ENCODE measurements at regions not wholly inside any gene's neighbourhood (a gene's known extent, or its start where the extent isn't known, plus 50 kb on each side); places are given as distances from the start of the nearest gene placed in this dataset.
A peak's percentile ranks its signal among the peaks of the same experiment; 100 is the strongest.
"Not testable (repeated sequence)": the region's sequence is repeated elsewhere in the genome, so short reads cannot be mapped to it uniquely, and the experiment has no call there.

- DNase-seq (ENCODE audit: low read depth, low spot score): no peak
Observed at GRCh38 chr3:176872771-176873209, 324.5 kb downstream of the TBL1XR1 start.

GRCh38 chr3:176870451-176870850 lies 326.8 kb downstream of the TBL1XR1 start:
- no peak for DNase-seq (ENCODE audit: low read depth, low spot score)

GRCh38 chr3:176867681-176868663 lies 329.3 kb downstream of the TBL1XR1 start:
- no peak for DNase-seq (ENCODE audit: low read depth, low spot score)

DNA sequence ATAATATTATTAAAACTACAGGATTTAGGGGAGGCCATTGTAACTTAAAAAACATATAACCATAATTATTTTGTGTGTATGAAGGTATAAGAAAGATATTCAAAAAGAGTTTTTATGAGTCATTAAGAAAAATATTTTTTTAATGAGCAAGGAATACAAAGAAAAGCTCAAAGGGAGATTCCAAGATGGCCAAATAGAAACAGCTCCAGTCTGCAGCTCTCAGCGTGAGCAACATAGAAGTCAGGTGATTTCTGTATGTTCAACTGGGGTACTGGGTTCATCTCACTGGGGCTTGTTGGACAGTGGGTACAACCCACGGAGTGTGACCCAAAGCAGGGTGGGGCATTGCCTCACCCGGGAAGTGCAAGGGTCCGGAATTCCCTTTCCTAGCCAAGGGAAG lies 336.1 kb downstream of the TBL1XR1 start:
- no peak for DNase-seq (ENCODE audit: low read depth, low spot score)

DNA sequence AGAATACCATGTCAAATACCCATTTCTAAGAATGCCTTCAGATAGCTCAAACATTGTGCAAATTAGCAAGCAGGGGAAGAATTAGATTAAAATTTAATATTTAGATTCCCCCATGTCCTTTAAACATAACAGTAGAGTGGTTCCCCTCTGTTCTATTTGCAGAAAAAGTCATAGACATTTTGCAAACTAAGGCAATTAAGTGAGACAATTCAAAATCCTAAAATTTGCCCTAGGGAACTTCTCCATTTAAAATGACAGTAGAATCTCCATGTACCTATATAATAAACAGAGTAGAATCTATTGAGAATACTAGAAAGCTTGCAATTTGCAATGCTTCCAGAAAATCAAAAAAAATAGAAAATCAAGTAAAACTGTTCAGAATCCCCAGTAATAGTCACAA lies 340.6 kb downstream of the TBL1XR1 start:
- DNase-seq (ENCODE audit: low read depth, low spot score): no peak

GRCh38 chr3:176855901-176856486 lies 341.3 kb downstream of the TBL1XR1 start:
- DNase-seq (ENCODE audit: low read depth, low spot score): no peak

DNA sequence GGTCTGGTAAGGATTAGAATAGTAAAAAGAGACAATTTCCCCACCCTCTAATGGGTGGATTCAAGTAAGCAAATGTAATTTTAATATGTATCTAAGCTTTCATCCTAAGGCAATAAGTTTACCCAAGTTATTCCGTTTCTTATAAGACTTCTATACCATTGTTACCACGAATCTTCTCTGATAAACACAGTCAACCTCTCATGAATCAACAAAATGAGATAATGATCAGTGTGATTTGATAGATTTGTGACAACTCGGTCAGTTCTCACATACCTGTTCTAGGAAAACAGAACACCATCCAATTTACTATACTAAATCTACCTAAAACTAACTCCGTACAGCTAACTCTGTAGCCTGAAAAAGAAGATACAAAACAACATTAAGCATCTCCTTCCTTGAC lies 342.1 kb downstream of the TBL1XR1 start:
- no peak for DNase-seq (ENCODE audit: low read depth, low spot score)

- no peak for DNase-seq (ENCODE audit: low read depth, low spot score)
Observed at GRCh38 chr3:176850498-176850897, 346.8 kb downstream of the TBL1XR1 start.

DNA sequence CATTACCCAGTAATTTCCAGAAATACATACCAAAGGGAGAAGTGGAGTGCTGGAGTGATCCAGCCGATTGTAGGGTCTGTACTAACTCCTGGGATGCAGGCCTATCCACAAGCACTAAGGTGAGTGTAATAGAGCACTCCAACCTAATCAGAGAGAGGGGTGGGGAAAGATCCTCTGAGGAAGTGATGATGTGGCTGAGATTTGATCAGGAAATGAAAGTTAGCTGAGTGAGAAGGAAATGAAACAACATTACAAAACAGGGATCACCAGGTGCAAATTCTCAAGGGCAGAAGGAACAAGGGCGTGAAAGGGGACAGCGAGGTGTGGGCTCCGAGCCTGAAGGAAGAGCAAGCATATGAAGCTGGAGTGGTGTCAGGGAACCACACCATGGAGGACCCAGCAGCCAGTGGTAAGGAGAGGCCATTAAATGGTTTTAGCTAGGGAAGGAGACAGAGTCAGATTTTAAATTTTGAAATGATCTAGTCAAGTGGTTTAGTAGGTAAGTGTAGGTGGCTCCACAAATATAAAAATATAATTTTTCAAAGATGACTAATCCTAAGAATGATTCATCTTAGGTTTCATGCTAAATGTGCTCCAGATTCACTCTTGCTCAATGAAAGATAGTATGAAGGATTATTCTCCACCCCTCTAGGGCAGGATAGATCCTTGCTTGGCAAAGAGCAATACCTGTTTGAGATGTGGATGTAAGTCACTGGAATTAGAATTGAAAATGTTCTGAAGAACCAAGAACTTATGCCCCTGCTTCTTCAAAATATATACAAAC lies 348.7 kb downstream of the TBL1XR1 start:
- DNase-seq (ENCODE audit: low read depth, low spot score): no peak

GRCh38 chr3:176842914-176843313 lies 354.4 kb downstream of the TBL1XR1 start:
- DNase-seq (ENCODE audit: low read depth, low spot score): no peak

GRCh38 chr3:176840641-176841286 lies 356.5 kb downstream of the TBL1XR1 start:
- no peak for DNase-seq (ENCODE audit: low read depth, low spot score)

GRCh38 chr3:176839901-176840300 lies 357.4 kb downstream of the TBL1XR1 start:
- DNase-seq (ENCODE audit: low read depth, low spot score): no peak

GRCh38 chr3:176839466-176839865 lies 357.8 kb downstream of the TBL1XR1 start:
- no peak for DNase-seq (ENCODE audit: low read depth, low spot score)

DNA sequence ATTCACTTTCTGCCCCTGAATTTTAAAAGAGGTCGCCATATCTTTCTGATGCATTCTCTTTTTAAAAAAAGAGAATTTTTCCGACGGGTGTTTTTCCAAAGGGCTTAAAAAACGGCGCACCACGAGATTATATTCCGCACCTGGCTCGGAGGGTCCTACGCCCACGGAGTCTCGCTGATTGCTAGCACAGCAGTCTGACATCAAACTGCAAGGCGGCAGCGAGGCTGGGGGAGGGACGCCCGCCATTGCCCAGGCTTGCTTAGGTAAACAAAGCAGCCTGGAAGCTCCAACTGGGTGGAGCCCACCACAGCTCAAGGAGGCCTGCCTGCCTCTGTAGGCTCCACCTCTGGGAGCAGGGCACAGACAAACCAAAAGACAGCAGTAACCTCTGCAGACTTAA lies 370.0 kb downstream of the TBL1XR1 start:
- DNase-seq (ENCODE audit: low read depth, low spot score): not testable (repeated sequence)

DNA sequence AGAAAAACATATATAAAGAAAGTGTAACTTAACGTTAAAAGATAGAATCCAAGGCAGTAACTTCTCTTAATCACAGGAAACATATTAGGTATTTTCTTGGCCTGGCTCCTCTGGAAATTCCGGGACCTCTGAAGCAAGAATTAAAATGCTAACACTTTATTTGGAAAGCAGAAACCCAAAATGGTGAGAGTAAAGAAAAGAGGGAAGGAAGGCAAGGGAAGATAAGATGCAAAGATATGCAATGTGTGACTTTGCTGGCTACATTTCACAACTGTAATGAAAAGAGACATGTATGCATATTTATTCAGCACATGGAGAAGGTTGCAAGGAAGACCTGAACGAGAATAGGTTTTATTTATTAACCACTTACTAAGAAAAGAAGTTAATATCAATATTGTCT lies 372.5 kb downstream of the TBL1XR1 start:
- DNase-seq (ENCODE audit: low read depth, low spot score): no peak

- no peak for DNase-seq (ENCODE audit: low read depth, low spot score)
Observed at GRCh38 chr3:176820764-176821163, 376.5 kb downstream of the TBL1XR1 start.

GRCh38 chr3:176816937-176817336 lies 380.3 kb downstream of the TBL1XR1 start:
- no peak for DNase-seq (ENCODE audit: low read depth, low spot score)

- DNase-seq (ENCODE audit: low read depth, low spot score): peak; percentile 1
Observed at GRCh38 chr3:176814285-176814684, 383.0 kb downstream of the TBL1XR1 start.

DNA sequence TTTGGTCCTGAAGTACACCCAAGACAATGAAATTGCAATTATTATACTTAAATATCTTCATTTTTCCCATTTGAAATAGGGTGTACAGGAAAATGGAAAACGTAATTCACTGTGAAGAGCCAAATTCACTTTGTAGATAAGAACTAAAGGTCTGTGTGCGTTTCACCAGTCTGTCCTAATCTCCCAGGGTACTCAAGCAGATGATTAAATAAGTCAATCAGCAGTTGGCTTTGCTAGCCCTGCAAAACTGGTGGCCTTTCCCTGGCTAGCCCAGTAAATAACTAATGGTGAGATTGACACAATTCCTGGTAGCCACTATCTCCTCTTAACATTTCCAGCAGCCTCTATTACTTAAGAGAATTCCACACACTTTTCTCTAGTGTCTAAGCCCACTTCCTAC lies 389.3 kb downstream of the TBL1XR1 start:
- no peak for DNase-seq (ENCODE audit: low read depth, low spot score)

GRCh38 chr3:176799675-176800074 lies 397.6 kb downstream of the TBL1XR1 start:
- no peak for DNase-seq (ENCODE audit: low read depth, low spot score)

DNA sequence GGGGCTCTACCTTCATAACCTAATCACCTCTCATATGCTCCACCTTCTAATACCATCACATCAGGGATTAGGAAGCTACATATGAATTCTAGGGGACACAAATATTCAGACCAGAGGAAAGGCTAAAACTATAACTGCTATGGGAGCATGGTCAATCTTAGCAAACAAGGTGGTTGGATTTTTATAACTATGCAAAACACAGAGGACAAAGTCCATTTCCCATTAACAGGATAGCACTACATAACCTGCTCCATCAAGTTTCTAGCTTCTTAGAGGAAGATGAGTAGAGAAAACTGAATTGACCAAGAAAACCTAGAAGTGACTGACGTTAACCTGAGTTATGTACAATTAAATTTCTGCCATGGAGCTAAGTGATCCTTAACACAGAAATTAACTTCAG lies 398.6 kb downstream of the TBL1XR1 start:
- DNase-seq (ENCODE audit: low read depth, low spot score): no peak

DNA sequence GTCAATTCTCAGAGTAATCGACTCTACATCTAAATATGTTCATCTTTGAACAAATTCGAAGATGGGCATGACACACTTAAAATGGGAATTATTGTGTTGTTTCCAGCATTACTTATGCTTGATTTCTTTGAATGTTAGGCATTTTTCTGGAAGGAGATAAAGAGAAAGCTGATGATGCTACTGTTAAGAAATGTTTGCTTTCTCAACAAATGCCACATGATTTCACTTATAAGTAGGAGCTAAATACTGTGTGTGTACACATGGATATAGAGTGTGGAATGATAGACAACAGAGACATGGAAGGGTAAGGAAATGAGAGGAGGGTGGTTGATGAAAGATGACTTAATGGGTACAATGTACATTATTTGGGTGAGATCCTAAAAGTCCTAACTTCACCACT lies 400.9 kb downstream of the TBL1XR1 start:
- DNase-seq (ENCODE audit: low read depth, low spot score): no peak
